ENCODE measurements at regions not wholly inside any gene's neighbourhood (a gene's known extent, or its start where the extent isn't known, plus 50 kb on each side); places are given as distances from the start of the nearest gene placed in this dataset.
A peak's percentile ranks its signal among the peaks of the same experiment; 100 is the strongest.

DNA sequence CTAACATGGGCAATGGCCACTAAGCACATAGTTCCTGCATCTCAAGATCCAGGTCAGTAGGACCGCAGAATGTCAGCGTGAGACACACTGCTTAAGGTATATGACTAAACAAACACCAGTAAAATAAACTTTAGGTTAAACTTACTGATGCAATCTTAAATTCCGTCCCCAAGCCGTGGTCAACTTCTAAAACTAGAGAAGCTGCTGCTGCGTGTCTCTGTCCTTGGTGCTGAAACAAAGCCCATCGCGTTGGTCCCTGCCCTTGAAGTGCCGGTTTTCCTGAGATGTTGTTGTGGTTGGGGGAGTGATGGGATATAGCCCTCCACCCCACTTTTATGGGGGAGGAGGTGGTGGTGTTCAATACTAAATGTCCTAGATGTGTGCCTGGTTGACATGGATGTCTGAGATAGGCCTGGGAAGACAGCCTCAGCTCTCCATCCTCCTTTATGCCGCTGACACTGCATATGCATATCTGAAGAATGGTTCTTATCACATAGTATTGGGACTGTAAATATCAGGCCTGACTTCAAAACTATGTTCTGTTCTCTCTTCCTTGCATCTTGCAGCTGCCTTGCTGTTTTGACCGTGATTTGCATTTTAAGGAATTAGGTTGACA lies 72.0 kb upstream of the KCNA3 start:
- peak; percentile 48 for DNase-seq (ENCODE audit: low spot score)
- H3K9me3 ChIP-seq (ENCODE audit: control insufficient read depth in 4 of 4, low read length in 3 of 4): no peaks in the 10 kb centered on the region
- 20% methylated on average over 10 of the region's 10 CpGs for WGBS
- peaks cover 0 to 3% (median 0%) of the 10 kb centered on the region in 4 donors for H3K27me3 ChIP-seq (ENCODE audit: control insufficient read depth in 4 of 4, insufficient read depth in 4 of 4, low read length in 3 of 4)
- H3K27ac ChIP-seq (ENCODE audit: low read depth in 1 of 2, low read length in 2 of 2): no peak overlapping the region
- H3K9ac ChIP-seq (ENCODE audit: low read depth in 1 of 2, low read length in 2 of 2): no peak overlapping the region
- no peaks in the 10 kb centered on the region for H3K36me3 ChIP-seq (ENCODE audit: control insufficient read depth in 4 of 4, insufficient read depth in 3 of 4, low read depth in 1 of 4, low read length in 3 of 4)
- TF ChIP-seq, protein P1, sequence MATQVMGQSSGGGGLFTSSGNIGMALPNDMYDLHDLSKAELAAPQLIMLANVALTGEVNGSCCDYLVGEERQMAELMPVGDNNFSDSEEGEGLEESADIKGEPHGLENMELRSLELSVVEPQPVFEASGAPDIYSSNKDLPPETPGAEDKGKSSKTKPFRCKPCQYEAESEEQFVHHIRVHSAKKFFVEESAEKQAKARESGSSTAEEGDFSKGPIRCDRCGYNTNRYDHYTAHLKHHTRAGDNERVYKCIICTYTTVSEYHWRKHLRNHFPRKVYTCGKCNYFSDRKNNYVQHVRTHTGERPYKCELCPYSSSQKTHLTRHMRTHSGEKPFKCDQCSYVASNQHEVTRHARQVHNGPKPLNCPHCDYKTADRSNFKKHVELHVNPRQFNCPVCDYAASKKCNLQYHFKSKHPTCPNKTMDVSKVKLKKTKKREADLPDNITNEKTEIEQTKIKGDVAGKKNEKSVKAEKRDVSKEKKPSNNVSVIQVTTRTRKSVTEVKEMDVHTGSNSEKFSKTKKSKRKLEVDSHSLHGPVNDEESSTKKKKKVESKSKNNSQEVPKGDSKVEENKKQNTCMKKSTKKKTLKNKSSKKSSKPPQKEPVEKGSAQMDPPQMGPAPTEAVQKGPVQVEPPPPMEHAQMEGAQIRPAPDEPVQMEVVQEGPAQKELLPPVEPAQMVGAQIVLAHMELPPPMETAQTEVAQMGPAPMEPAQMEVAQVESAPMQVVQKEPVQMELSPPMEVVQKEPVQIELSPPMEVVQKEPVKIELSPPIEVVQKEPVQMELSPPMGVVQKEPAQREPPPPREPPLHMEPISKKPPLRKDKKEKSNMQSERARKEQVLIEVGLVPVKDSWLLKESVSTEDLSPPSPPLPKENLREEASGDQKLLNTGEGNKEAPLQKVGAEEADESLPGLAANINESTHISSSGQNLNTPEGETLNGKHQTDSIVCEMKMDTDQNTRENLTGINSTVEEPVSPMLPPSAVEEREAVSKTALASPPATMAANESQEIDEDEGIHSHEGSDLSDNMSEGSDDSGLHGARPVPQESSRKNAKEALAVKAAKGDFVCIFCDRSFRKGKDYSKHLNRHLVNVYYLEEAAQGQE (IDR thresholded peaks at IDR 0.05): peak; percentile 100
- no peak for TF ChIP-seq TAF1 (conservative IDR thresholded peaks at IDR 0.05)
- no peaks in the 10 kb centered on the region for H3K4me1 ChIP-seq (ENCODE audit: control insufficient read depth in 4 of 4, insufficient read depth in 4 of 4, low read length in 3 of 4)
- no peak overlapping the region for H3K4me3 ChIP-seq (ENCODE audit: low read depth in 1 of 3, low read length in 3 of 3)

DNA sequence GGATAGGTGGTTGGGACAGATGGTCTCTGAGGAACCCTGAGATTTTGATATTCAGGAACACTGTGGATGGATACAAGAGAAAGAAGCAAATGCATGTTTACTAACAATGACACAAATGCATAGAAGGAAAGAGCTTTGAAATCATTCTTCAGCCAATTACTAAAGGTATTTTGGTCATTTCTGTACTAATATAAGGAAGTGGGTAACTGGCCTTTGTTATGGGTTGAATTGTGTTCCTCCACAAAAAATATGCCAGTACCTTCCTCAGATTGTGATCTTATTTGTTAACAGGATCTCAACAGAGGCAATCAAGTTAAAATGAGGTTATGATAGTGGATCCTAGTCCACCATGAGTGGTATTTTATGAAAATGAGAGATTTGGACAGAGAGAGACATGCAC lies 68.7 kb upstream of the KCNA3 start:
- Histone ChIP-seq H3K27ac (ENCODE audit: low read depth in 1 of 2, low read length in 2 of 2) (no peak overlapping the region), H3K27me3 (ENCODE audit: control insufficient read depth in 4 of 4, insufficient read depth in 4 of 4, low read length in 3 of 4) (peaks cover 0 to 3% (median 0%) of the 10 kb centered on the region in 4 donors), H3K9ac (ENCODE audit: low read depth in 1 of 2, low read length in 2 of 2) (no peak overlapping the region), H3K4me3 (ENCODE audit: low read depth in 1 of 3, low read length in 3 of 3) (no peak overlapping the region), H3K4me1 (ENCODE audit: control insufficient read depth in 4 of 4, insufficient read depth in 4 of 4, low read length in 3 of 4) (no peaks in the 10 kb centered on the region), H3K36me3 (ENCODE audit: control insufficient read depth in 4 of 4, insufficient read depth in 3 of 4, low read depth in 1 of 4, low read length in 3 of 4) (no peaks in the 10 kb centered on the region), H3K9me3 (ENCODE audit: control insufficient read depth in 4 of 4, low read length in 3 of 4) (no peaks in the 10 kb centered on the region)
- no peak for DNase-seq (ENCODE audit: low spot score)
- TF ChIP-seq FOXA1 (IDR thresholded peaks at IDR 0.05) (no peak), JUND (IDR thresholded peaks at IDR 0.05) (no peak), GABPA (IDR thresholded peaks at IDR 0.05 in 1 of 2, conservative IDR thresholded peaks at IDR 0.05 in 1 of 2) (no peak), HNF4A (conservative IDR thresholded peaks at IDR 0.05) (no peak), YY1 (IDR thresholded peaks at IDR 0.05) (no peak), NR2F2 (IDR thresholded peaks at IDR 0.05) (no peak), RAD21 (IDR thresholded peaks at IDR 0.05) (no peak), HNF4G (IDR thresholded peaks at IDR 0.05) (no peak)
- TF ChIP-seq, protein P2, sequence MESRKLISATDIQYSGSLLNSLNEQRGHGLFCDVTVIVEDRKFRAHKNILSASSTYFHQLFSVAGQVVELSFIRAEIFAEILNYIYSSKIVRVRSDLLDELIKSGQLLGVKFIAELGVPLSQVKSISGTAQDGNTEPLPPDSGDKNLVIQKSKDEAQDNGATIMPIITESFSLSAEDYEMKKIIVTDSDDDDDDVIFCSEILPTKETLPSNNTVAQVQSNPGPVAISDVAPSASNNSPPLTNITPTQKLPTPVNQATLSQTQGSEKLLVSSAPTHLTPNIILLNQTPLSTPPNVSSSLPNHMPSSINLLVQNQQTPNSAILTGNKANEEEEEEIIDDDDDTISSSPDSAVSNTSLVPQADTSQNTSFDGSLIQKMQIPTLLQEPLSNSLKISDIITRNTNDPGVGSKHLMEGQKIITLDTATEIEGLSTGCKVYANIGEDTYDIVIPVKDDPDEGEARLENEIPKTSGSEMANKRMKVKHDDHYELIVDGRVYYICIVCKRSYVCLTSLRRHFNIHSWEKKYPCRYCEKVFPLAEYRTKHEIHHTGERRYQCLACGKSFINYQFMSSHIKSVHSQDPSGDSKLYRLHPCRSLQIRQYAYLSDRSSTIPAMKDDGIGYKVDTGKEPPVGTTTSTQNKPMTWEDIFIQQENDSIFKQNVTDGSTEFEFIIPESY (IDR thresholded peaks at IDR 0.05): no peak
- TF ChIP-seq, protein P3, sequence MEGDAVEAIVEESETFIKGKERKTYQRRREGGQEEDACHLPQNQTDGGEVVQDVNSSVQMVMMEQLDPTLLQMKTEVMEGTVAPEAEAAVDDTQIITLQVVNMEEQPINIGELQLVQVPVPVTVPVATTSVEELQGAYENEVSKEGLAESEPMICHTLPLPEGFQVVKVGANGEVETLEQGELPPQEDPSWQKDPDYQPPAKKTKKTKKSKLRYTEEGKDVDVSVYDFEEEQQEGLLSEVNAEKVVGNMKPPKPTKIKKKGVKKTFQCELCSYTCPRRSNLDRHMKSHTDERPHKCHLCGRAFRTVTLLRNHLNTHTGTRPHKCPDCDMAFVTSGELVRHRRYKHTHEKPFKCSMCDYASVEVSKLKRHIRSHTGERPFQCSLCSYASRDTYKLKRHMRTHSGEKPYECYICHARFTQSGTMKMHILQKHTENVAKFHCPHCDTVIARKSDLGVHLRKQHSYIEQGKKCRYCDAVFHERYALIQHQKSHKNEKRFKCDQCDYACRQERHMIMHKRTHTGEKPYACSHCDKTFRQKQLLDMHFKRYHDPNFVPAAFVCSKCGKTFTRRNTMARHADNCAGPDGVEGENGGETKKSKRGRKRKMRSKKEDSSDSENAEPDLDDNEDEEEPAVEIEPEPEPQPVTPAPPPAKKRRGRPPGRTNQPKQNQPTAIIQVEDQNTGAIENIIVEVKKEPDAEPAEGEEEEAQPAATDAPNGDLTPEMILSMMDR (IDR thresholded peaks at IDR 0.05; ENCODE audit: low read depth, low read length, missing input control): no peak

All from liver (tissue), 8 donors.